Effector memory CD8-positive, alpha-beta T cell (primary cell): ENCODE measurements at regions not wholly inside any gene's neighbourhood (a gene's known extent, or its start where the extent isn't known, plus 50 kb on each side); places are given as distances from the start of the nearest gene placed in this dataset.
A peak's percentile ranks its signal among the peaks of the same experiment; 100 is the strongest.

ENCODE experiments used
- ATAC-seq: fragments of 150-1000 bp; cut with Tn5 transposase; replicated peaks from 2 replicates; pipeline ENCODE4 v1.10.0; 2021; ENCODE audit warnings: mild to moderate bottlenecking, moderate library complexity
- DNase-seq, 3 experiments: peaks; one replicate each; pipeline ENCODE4 v3.0.0; 2021
- H3K27ac Mint-ChIP-seq, 2 donors: one replicate each; pipeline ENCODE4 v1.8.0; 2022; ENCODE audit warnings: mild to moderate bottlenecking in 2 of 2, mixed read lengths in 2 of 2, moderate library complexity in 2 of 2
- H3K27me3 Mint-ChIP-seq, 2 donors: one replicate each; pipeline ENCODE4 v1.8.0; 2022; ENCODE audit warnings: mixed read lengths in 2 of 2
- H3K36me3 Mint-ChIP-seq: one replicate; pipeline ENCODE4 v1.8.0; 2022; ENCODE audit warnings: mild to moderate bottlenecking, moderate library complexity, mixed read lengths; ENCODE audit not compliant: insufficient read depth
- H3K4me1 Mint-ChIP-seq, 2 donors: one replicate each; pipeline ENCODE4 v1.8.0; 2022; ENCODE audit warnings: low read depth in 2 of 2, mixed read lengths in 2 of 2
- H3K4me3 Mint-ChIP-seq, 2 donors: one replicate each; pipeline ENCODE4 v1.8.0; 2022; ENCODE audit warnings: mild to moderate bottlenecking in 2 of 2, mixed read lengths in 2 of 2, moderate library complexity in 2 of 2
- H3K9me3 Mint-ChIP-seq, 2 donors: one replicate each; pipeline ENCODE4 v1.8.0; 2022; ENCODE audit warnings: mixed read lengths in 2 of 2

DNA sequence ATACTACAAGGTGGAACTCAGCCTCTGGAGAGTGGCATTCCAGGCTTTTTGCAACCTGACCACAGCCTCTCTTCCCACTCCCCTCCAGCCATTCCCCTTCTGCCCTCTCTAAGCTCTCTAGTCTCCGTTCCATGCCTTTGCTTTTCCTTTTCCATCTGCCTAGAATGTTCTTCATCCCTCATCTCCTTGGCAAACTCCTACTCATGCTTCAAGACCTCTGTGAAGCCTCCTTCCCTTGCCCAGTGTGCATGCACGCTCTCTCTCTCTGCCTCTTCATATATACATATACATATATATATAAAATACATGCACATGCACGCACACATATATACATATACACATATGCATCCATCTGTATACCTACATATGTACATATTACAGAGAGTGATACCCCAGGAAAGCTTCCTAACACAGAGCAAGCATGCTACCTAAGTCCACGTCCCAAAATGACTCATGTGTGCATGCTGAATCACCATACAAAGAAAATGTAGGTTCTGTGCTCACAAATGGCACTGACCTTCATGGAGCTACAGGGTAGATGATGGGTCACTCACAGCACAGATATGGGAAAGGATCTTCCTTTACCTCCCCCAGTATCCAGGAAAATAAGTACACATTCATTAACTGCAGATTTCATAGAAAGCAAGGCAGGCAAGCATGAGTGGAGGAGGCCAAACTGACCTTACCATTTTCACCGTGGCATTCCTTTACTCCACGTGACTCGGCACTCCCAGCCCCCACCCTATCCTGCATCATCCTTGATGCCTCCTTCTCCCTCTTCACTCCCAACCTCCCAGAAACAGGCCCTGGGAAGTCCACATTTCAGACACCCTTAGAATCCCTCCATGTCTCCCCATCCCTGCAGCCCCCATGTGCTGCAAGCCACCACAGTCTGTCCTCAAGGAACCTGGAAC, 238.4 kb upstream of the ZMIZ1 start:
- ATAC-seq (no peak), DNase-seq (no peak)
- Mint-ChIP-seq H3K9me3 (peaks cover 0 to 1% of the 10 kb centered on the region in 2 donors), H3K27me3 (peaks cover 67 to 80% of the 10 kb centered on the region in 2 donors), H3K4me3 (no peak overlapping the region), H3K36me3 (no peaks in the 10 kb centered on the region), H3K27ac (peak overlapping the region in 1 of 2 donors; percentile 1), H3K4me1 (no peaks in the 10 kb centered on the region)

DNA sequence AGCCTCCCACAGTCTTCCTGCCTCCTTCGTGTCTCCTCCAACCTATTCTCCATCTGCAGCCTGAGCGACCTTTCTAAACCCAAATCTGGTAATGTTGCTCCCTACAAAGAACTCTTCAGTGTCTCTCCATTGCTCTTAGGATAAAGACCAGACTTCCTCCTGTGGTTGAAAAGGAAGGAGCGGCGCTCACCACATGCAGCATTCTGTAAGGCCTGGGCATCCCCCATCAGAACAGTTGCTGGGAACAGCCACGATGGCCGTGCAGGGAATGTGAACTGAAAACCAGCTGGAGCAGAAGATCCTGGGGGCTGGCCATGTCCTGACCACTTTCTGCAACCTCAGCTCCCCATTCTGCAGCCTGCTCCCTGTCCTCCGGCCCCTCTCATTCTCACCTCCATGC, 237.8 kb upstream of the ZMIZ1 start:
- DNase-seq (no peak), ATAC-seq (no peak)
- Mint-ChIP-seq H3K36me3 (no peaks in the 10 kb centered on the region), H3K9me3 (peaks cover 0 to 1% of the 10 kb centered on the region in 2 donors), H3K4me1 (no peaks in the 10 kb centered on the region), H3K27ac (no peak overlapping the region), H3K4me3 (no peak overlapping the region), H3K27me3 (peaks cover 74 to 87% of the 10 kb centered on the region in 2 donors)

DNA sequence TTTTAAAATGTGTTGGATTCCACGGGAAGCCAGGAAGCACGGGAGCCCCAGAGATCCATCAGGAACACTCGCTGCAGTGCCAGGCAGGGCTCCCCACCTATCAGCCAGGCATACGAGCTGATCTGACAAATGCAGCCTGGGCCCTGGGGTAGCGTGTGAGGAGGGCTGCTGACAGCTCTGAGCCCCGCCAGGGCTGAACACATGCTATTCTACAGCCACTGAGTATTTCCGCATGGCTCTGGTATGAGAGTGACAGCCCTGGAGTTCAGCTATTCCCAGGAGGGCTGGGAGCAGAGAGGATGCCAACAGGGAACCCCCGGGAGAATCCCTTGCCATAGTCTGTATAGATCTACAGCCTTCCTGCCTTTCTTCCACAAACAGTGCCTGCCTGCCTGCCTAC, 237.3 kb upstream of the ZMIZ1 start:
- Mint-ChIP-seq H3K4me3 (no peak overlapping the region), H3K9me3 (peaks cover 0 to 1% of the 10 kb centered on the region in 2 donors), H3K36me3 (no peaks in the 10 kb centered on the region), H3K27me3 (peaks cover 75 to 88% of the 10 kb centered on the region in 2 donors), H3K4me1 (no peaks in the 10 kb centered on the region), H3K27ac (no peak overlapping the region)
- ATAC-seq (no peak), DNase-seq (no peak)

DNA sequence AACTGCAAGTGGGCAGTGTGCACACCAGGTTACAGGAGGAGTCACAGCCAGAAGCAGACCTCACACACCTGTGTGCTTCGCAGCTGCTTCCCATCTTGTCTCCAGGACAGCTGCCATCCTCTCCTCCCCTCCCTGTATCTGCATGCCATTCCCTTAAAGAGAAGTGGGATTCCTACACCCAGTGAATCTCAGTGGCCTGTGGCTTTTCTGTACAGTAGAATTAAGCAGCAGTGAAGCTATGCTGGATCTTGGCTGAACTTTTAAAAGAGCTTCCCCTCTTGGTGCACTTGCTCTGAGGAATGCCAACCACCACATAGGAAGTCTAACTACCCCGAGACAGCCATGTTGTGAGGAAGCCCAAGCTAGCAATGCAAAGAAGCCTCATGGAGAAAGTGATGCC, 236.5 kb upstream of the ZMIZ1 start:
- DNase-seq (no peak), ATAC-seq (no peak)
- no peaks in the 10 kb centered on the region for H3K36me3 Mint-ChIP-seq
- peaks cover 0 to 1% of the 10 kb centered on the region in 2 donors for H3K9me3 Mint-ChIP-seq
- H3K27ac Mint-ChIP-seq: no peak overlapping the region
- no peak overlapping the region for H3K4me3 Mint-ChIP-seq
- peaks cover 67 to 80% of the 10 kb centered on the region in 2 donors for H3K27me3 Mint-ChIP-seq
- no peaks in the 10 kb centered on the region for H3K4me1 Mint-ChIP-seq

DNA sequence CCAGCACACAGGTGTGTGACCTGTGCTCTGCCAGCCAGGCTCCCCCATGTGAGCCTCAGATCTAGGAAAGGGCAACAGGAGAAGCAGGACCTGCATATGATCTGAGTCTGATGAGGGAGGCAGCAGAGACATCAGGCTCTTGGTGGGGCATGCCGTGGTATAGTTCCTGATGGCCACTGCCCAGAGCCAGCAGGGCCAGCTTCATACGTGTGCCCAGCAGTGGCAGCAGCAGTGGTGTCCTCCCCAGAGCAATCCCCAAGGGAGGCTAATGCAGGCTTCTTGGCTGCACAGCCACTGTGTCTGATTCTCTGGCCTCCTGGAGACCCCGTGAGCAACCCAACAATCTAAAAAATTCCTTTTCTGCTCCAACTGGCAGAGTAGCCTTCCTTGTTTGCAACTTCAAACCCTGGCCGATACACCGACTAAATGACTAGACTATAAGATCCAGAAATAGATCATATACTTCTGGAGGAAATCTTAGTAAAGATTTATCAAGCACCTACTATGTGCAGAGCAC, 230.6 kb upstream of the ZMIZ1 start:
- DNase-seq (no peak), ATAC-seq (no peak)
- Mint-ChIP-seq H3K4me3 (no peak overlapping the region), H3K36me3 (no peaks in the 10 kb centered on the region), H3K9me3 (no peaks in the 10 kb centered on the region), H3K4me1 (no peaks in the 10 kb centered on the region), H3K27ac (no peak overlapping the region), H3K27me3 (peaks cover 56 to 58% of the 10 kb centered on the region in 2 donors)

DNA sequence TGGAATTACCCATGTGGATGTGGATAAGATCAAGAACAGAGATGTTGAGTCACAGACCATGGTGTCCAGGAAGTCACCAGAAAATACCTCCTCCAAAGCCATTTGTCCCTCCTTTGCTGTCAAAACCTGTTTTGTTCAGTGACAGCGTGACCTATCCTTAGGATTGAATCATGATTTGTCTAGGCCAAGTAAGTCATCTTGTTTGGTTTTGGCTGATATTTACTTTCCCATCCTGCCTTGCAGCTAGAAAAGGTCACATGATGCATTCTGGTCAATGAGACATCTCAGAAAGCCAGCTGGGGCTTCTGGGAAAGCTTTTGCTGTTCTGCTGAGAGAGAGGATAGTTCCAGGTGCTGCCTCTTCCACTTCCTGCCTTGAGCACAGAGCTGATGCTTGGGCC, 225.3 kb upstream of the ZMIZ1 start:
- DNase-seq (no peak), ATAC-seq (no peak)
- H3K27me3 Mint-ChIP-seq: peaks cover 21 to 29% of the 10 kb centered on the region in 2 donors
- H3K36me3 Mint-ChIP-seq: no peaks in the 10 kb centered on the region
- no peak overlapping the region for H3K27ac Mint-ChIP-seq
- no peaks in the 10 kb centered on the region for H3K9me3 Mint-ChIP-seq
- no peak overlapping the region for H3K4me3 Mint-ChIP-seq
- no peaks in the 10 kb centered on the region for H3K4me1 Mint-ChIP-seq

DNA sequence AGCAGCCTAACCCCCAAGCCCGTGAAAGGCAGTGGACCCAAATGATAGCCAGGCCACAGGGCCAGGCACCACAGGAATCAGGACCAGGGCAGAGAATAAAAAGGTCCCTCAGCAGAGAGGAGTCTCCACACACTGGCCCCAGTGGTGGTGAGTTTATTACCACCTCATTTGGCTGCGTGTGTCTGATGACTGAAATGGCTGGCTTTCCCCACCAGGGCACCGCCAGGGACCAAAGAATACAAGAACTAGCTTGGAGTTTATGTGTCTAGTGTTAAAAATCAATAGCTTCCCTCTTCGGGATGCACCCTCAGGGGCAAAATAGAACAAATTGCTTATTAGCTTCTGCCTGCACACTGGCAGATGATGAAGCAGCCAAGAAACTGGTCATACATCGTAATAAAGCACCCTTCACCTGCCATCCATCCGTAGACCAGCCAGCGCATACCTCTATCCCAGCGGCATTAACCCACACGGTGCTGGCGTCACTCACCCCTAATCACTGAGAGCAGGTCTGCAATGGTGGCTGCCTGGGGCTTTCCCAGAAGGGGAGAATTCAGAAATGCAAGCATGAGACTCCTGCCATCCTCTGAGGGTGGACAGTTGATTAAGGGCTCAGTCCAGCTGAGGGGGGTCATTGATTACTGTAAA, 223.7 kb upstream of the ZMIZ1 start:
- DNase-seq (no peak), ATAC-seq (no peak)
- no peak overlapping the region for H3K4me3 Mint-ChIP-seq
- H3K36me3 Mint-ChIP-seq: no peaks in the 10 kb centered on the region
- H3K27ac Mint-ChIP-seq: no peak overlapping the region
- H3K4me1 Mint-ChIP-seq: no peaks in the 10 kb centered on the region
- H3K9me3 Mint-ChIP-seq: no peaks in the 10 kb centered on the region
- H3K27me3 Mint-ChIP-seq: peaks cover 17 to 25% of the 10 kb centered on the region in 2 donors

DNA sequence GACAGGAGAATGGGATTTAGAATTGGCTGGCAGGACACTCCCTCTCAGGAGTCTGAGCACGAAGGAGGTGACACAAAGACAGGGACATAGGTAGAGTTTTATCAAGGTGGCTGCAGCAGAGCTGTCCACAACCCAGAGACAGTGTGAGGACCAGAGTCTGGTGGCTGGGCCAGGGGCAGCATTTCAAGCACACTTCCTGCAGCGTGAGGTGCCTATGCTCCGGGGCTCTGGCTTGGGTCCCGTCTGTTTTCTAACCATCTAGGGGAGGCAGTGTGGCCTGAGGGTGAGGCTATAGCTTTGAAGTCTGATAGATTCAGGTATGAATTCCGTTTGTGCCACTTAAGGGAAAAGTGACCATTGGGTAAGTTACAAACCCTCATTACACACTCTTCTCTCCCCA, 222.7 kb upstream of the ZMIZ1 start:
- ATAC-seq: no peak
- Mint-ChIP-seq H3K27ac (no peak overlapping the region), H3K4me1 (no peaks in the 10 kb centered on the region), H3K36me3 (no peaks in the 10 kb centered on the region), H3K4me3 (no peak overlapping the region), H3K27me3 (peaks cover 12 to 20% of the 10 kb centered on the region in 2 donors), H3K9me3 (no peaks in the 10 kb centered on the region)
- DNase-seq: no peak

DNA sequence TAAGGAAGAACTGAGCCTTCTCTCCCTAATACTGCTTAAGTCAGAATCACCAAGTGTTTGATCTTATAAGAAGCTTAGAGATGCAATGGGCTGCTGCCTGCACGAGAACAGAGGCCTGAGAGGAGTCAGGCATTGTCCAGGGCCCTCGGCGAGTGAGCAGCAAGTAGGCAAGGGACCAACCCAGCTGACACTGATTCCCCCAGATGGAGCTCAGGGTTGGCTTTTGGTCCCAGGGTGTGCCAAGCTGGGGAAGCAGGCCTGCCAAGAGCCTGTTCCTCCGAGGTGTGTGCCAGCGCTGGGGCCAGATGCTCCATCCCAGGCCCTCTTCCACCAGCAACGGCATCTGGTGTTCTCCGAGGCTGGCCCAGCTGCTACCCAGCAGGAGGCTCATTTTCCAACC, 222.0 kb upstream of the ZMIZ1 start:
- no peak overlapping the region for H3K4me3 Mint-ChIP-seq
- H3K36me3 Mint-ChIP-seq: no peaks in the 10 kb centered on the region
- no peaks in the 10 kb centered on the region for H3K4me1 Mint-ChIP-seq
- DNase-seq (no peak), ATAC-seq (no peak)
- H3K27ac Mint-ChIP-seq: no peak overlapping the region
- no peaks in the 10 kb centered on the region for H3K9me3 Mint-ChIP-seq
- H3K27me3 Mint-ChIP-seq: peaks cover 5 to 13% of the 10 kb centered on the region in 2 donors

DNA sequence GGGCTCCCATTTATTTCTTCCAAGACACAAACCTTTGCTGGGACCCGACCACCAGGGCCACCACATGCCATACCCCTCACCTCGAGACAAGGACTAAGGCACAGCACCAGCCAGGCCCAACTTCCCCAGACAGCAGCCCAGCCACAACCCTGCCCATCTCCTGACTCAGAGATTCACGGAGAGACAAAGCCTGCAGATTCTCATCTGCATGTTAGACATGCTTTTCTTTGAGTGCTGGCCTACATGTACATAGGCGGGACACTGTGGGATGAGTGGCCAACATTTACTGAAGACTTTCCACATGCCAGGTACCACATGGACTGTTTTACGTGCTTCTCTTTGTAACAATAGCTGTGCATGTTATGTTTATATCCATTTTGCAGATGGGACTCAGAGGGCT, 221.3 kb upstream of the ZMIZ1 start:
- H3K9me3 Mint-ChIP-seq: no peaks in the 10 kb centered on the region
- DNase-seq (no peak), ATAC-seq (no peak)
- no peak overlapping the region for H3K27ac Mint-ChIP-seq
- no peak overlapping the region for H3K4me3 Mint-ChIP-seq
- H3K27me3 Mint-ChIP-seq: peaks cover 0 to 7% of the 10 kb centered on the region in 2 donors
- no peaks in the 10 kb centered on the region for H3K36me3 Mint-ChIP-seq
- no peaks in the 10 kb centered on the region for H3K4me1 Mint-ChIP-seq

DNA sequence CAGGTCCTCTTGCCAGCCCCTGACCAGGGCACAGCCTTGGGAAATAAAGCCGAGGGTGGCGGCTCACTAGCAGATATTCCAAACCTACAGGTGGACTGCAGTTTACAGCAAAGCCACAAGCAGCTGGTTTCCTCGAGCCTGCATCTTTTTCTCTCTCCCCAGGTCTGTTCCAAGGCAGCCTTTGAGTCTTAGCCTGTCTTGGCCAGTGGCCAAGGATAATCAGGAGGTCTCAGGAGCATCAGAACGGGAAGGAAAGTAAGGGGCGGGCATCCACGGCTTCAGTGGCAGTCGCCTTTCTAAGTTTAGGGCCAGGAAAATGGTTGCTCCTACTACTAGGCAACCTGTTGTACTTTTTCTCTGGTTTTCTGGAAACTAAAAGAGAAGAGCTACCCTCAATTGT, 219.7 kb upstream of the ZMIZ1 start:
- no peak for ATAC-seq

DNA sequence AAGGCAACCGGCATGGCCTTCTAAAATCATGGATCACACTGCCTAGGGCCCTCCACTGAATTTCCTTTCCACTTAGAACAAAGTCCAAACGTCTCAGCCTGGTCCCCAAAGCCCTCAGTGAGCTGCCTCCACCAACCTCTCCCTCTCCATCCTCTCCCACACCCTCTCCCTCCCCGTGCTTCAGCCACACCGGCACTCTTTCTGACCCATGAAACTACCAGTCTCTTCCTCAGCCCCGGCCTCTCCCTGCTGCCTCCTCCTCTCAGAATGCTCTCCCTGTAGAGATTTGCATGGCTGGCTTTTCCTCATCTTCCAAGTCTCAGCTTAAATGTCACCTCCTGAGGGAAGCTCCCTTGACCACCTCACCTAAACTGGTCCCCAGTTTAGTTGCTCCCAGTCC, 219.0 kb upstream of the ZMIZ1 start:
- Mint-ChIP-seq H3K27ac (no peak overlapping the region), H3K9me3 (no peaks in the 10 kb centered on the region), H3K4me1 (no peaks in the 10 kb centered on the region), H3K4me3 (no peak overlapping the region), H3K27me3 (peaks cover 7 to 11% of the 10 kb centered on the region in 2 donors), H3K36me3 (no peaks in the 10 kb centered on the region)
- DNase-seq: no peak
- ATAC-seq: no peak

More for the DNA sequence above, 219.7 kb upstream of the ZMIZ1 start:
- Mint-ChIP-seq H3K4me3 (no peak overlapping the region), H3K27me3 (peaks cover 6 to 7% of the 10 kb centered on the region in 2 donors), H3K4me1 (no peaks in the 10 kb centered on the region), H3K36me3 (no peaks in the 10 kb centered on the region), H3K9me3 (no peaks in the 10 kb centered on the region), H3K27ac (no peak overlapping the region)
- no peak for DNase-seq

DNA sequence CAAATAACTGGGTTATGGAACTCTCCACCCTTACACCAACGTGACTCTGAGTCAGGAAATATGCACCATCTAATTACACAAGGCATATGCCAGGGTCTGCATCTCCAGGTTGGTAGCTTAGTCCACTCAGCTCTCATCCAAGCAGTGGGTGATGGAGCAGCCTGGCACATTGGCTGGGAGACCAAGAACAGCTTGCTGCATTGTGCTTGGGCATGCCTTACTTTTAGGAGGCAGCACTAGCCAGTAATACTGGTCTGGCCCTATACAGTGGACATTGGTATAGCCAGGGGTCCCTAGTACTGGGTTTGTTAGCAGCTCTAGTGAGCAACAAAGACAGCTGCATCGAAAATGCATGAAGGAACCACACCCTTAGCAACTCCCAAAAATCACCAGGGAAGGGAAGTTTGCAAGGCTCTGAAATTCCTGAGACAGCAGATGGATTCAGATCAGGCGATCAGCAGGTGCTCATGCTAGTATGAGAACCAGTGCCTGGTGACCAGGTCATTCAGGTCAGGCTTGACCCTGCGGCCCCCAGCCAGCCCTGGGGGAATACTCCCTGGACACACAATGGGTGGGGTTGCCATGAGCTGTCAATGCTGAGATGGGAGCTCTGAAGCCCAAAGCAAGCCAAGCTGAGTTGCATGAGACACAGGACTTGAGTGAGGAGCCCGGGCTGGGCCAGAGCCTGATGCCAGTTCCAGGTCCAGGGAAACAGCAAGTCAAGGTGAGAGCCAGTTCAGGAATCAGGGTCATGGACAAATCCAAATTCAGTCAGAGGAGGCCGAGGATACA, 217.9 kb upstream of the ZMIZ1 start:
- no peaks in the 10 kb centered on the region for H3K36me3 Mint-ChIP-seq
- no peak for DNase-seq
- no peaks in the 10 kb centered on the region for H3K4me1 Mint-ChIP-seq
- H3K9me3 Mint-ChIP-seq: no peaks in the 10 kb centered on the region
- H3K27me3 Mint-ChIP-seq: peaks cover 6 to 11% of the 10 kb centered on the region in 2 donors
- H3K4me3 Mint-ChIP-seq: no peak overlapping the region
- ATAC-seq: no peak
- no peak overlapping the region for H3K27ac Mint-ChIP-seq
